ENCODE measurements at regions not wholly inside any gene's neighbourhood (a gene's known extent, or its start where the extent isn't known, plus 50 kb on each side); places are given as distances from the start of the nearest gene placed in this dataset.

GRCh38 chr18:78603102-78603983 lies 376.3 kb upstream of the SALL3 start:
- TF ChIP-seq CTCF (IDR thresholded peaks at IDR 0.05; ENCODE audit: borderline replicate concordance, extremely low read depth, low read length, poor library complexity, severe bottlenecking) (no peak), EZH2 (IDR thresholded peaks at IDR 0.05; ENCODE audit: borderline replicate concordance, low read depth, low read length, severe bottlenecking) (no peak)

All from DND-41 (cell line).